B cell (primary cell): ENCODE measurements at regions not wholly inside any gene's neighbourhood (a gene's known extent, or its start where the extent isn't known, plus 50 kb on each side); places are given as distances from the start of the nearest gene placed in this dataset.

Source experiments
- ATAC-seq: fragments of 200-7000 bp; cut with Tn5 transposase; one replicate; pipeline ENCODE4 v1.10.0; 2021; ENCODE audit warnings: low read depth, mild to moderate bottlenecking, moderate number of reproducible peaks, moderate library complexity
- CTCF ChIA-PET: fragments of 350-600 bp; sonication (Branson Sonifier 250); formaldehyde crosslinking; loops from one replicate; lab custom pipeline; 2021; ENCODE audit warnings: antibody characterized with exemption, inconsistent platforms; lab: Charles Lee
- POLR2A ChIA-PET: fragments of 350-600 bp; sonication (Branson Sonifier 250); formaldehyde crosslinking; loops from one replicate; lab custom pipeline; 2021; ENCODE audit warnings: antibody characterized with exemption; lab: Charles Lee
- DNase-seq: peaks from one replicate; pipeline ENCODE4 v3.0.0; 2013
- H2AFZ ChIP-seq: 2 replicates; pipeline ENCODE4 v1.6.1; 2012; ENCODE audit warnings: mild to moderate bottlenecking, low read depth, low read length; ENCODE audit not compliant: insufficient read depth, poor library complexity, severe bottlenecking
- H3K27ac ChIP-seq, 2 donors: 1 replicate in 1 of 2; 2 replicates in 1 of 2; pipeline ENCODE4 v1.5.1; 2012 to 2013; ENCODE audit warnings: low read length in 2 of 2, mild to moderate bottlenecking in 2 of 2, moderate library complexity in 1 of 2
- H3K27me3 ChIP-seq, 4 experiments: fragments of 200-600 bp in 1 of 4; sonication (generic) in 1 of 4; replicated peaks in 1 of 4; 1 replicate in 2 of 4; 2 replicates in 2 of 4; pipeline versions ENCODE4 v1.6.1 to v1.7.0; 2013 to 2016; ENCODE audit warnings: low read length in 3 of 4, mild to moderate bottlenecking in 2 of 4, mixed read lengths in 1 of 4, moderate library complexity in 1 of 4; ENCODE audit not compliant: insufficient read depth in 4 of 4, control insufficient read depth in 3 of 4; ENCODE audit errors: control extremely low read depth in 1 of 4
- H3K36me3 ChIP-seq, 2 experiments: replicated peaks in 1 of 2; 1 replicate in 1 of 2; 2 replicates in 1 of 2; pipeline versions ENCODE4 v1.6.1 to v1.7.1; 2013; ENCODE audit warnings: low read length in 1 of 2; ENCODE audit not compliant: insufficient read depth in 2 of 2, control insufficient read depth in 1 of 2; ENCODE audit errors: control extremely low read depth in 1 of 2, extremely low read depth in 1 of 2
- H3K4me1 ChIP-seq, 2 donors: fragments of 200-600 bp in 1 of 2; sonication (generic) in 1 of 2; 1 replicate in 1 of 2; 2 replicates in 1 of 2; pipeline versions ENCODE4 v1.5.1 to v1.6.1; 2013 to 2017; ENCODE audit warnings: low read length in 2 of 2; ENCODE audit not compliant: control insufficient read depth in 2 of 2, insufficient read depth in 2 of 2
- H3K4me2 ChIP-seq: replicated peaks from 2 replicates; pipeline ENCODE3; 2012; ENCODE audit warnings: mild to moderate bottlenecking, low read depth, low read length; ENCODE audit not compliant: poor library complexity, severe bottlenecking
- H3K4me3 ChIP-seq, 5 experiments: fragments of 200-600 bp in 1 of 5; sonication (generic) in 1 of 5; 1 replicate in 3 of 5; 2 replicates in 2 of 5; pipeline versions ENCODE4 v1.5.1 to v1.7.0; 2011 to 2016; ENCODE audit warnings: low read length in 4 of 5, mild to moderate bottlenecking in 4 of 5, low read depth in 2 of 5, control low read depth in 1 of 5, moderate library complexity in 1 of 5; ENCODE audit not compliant: insufficient read depth in 1 of 5; ENCODE audit errors: control extremely low read depth in 1 of 5, extremely low read depth in 1 of 5
- H3K79me2 ChIP-seq: fragments of 200-600 bp; sonication (generic); one replicate; pipeline ENCODE4 v1.6.0; 2016; ENCODE audit warnings: low read length; ENCODE audit not compliant: control insufficient read depth, insufficient read depth
- H3K9ac ChIP-seq: fragments of 200-600 bp; sonication (generic); 2 replicates; pipeline ENCODE4 v1.6.1; 2017; ENCODE audit warnings: mild to moderate bottlenecking, low read length, moderate library complexity
- H3K9me3 ChIP-seq, 3 donors: one replicate each; pipeline versions ENCODE4 v1.6.1 to v1.7.1; 2013; ENCODE audit warnings: low read length in 2 of 3; ENCODE audit not compliant: control insufficient read depth in 2 of 3, insufficient read depth in 1 of 3; ENCODE audit errors: control extremely low read depth in 1 of 3
- H4K20me1 ChIP-seq: 2 replicates; pipeline ENCODE4 v1.6.0; 2012; ENCODE audit warnings: mild to moderate bottlenecking, low read length; ENCODE audit not compliant: insufficient read depth, control insufficient read depth, poor library complexity, severe bottlenecking
- H3K27ac Mint-ChIP-seq: one replicate; pipeline ENCODE4 v1.8.0; 2021; ENCODE audit warnings: mixed read lengths
- H3K27me3 Mint-ChIP-seq: one replicate; pipeline ENCODE4 v1.8.0; 2021; ENCODE audit warnings: mixed read lengths
- H3K4me1 Mint-ChIP-seq: one replicate; pipeline ENCODE4 v1.8.0; 2021; ENCODE audit warnings: mixed read lengths
- H3K4me3 Mint-ChIP-seq: one replicate; pipeline ENCODE4 v1.8.0; 2021; ENCODE audit warnings: mixed read lengths
- H3K9me3 Mint-ChIP-seq: one replicate; pipeline ENCODE4 v1.8.0; 2022; ENCODE audit warnings: mixed read lengths; ENCODE audit not compliant: insufficient read depth
- CTCF ChIP-seq: fragments of 200-600 bp; IDR thresholded peaks from one replicate; pipeline ENCODE4 v1.8.0; 2022; ENCODE audit warnings: antibody characterized with exemption, mild to moderate bottlenecking
- EZH2 ChIP-seq: IDR thresholded peaks from 2 replicates; pipeline ENCODE4 v1.6.1; 2012; ENCODE audit warnings: borderline replicate concordance, low read depth, mild to moderate bottlenecking, moderate library complexity, low read length; ENCODE audit not compliant: insufficient read depth, poor library complexity, severe bottlenecking
- WGBS: methylation state at CpG from one replicate; pipeline ENCODE4 v1.1.5; 2013; ENCODE audit warnings: missing lambda C conversion rate; ENCODE audit not compliant: insufficient coverage; 5-methylcytosine and 5-hydroxymethylcytosine counted together
- intact Hi-C: fragments of 100-400 bp; cut with micrococcal nuclease; formaldehyde crosslinking; loops from one replicate; pipeline ENCODE4 v1.10.0; 2022

- H3K27me3 ChIP-seq: no peaks in the 10 kb centered on the region
- POLR2A ChIA-PET: no interaction called here
- H3K4me3 ChIP-seq: no peak overlapping the region
- no peaks in the 10 kb centered on the region for H4K20me1 ChIP-seq
- no peaks in the 10 kb centered on the region for H3K79me2 ChIP-seq
- Mint-ChIP-seq H3K9me3 (no peaks in the 10 kb centered on the region), H3K4me3 (no peak overlapping the region), H3K4me1 (peaks cover 6% of the 10 kb centered on the region), H3K27ac (no peak overlapping the region), H3K27me3 (peaks cover 3% of the 10 kb centered on the region)
- no peak overlapping the region for H3K9ac ChIP-seq
- intact Hi-C loops: no loop called here
- 6% methylated on average over 2 of the region's 5 CpGs for WGBS
- CTCF ChIA-PET: no interaction called here
- no peaks in the 10 kb centered on the region for H3K36me3 ChIP-seq
- no peaks in the 10 kb centered on the region for H3K9me3 ChIP-seq
- peaks cover 7% of the 10 kb centered on the region in 2 donors for H3K4me1 ChIP-seq
- H2AFZ ChIP-seq: peak overlapping the region; percentile 61
- H3K4me2 ChIP-seq: no peak overlapping the region
- no peak for TF ChIP-seq CTCF
- TF ChIP-seq EZH2: no peak
- DNase-seq (no peak), ATAC-seq (no peak)
- no peak overlapping the region for H3K27ac ChIP-seq
Measured at GRCh38 chr1:212162635-212163034, 122.6 kb upstream of the PPP2R5A start.

GRCh38 chr1:212164095-212164872 is 120.9 kb upstream of the PPP2R5A start:
- TF ChIP-seq CTCF: no peak
- TF ChIP-seq EZH2: no peak
- Histone ChIP-seq H4K20me1 (no peaks in the 10 kb centered on the region), H3K4me3 (no peak overlapping the region), H3K27me3 (no peaks in the 10 kb centered on the region), H2AFZ (no peak overlapping the region), H3K9ac (no peak overlapping the region), H3K27ac (no peak overlapping the region), H3K4me2 (no peak overlapping the region), H3K4me1 (peaks cover 7% of the 10 kb centered on the region in 2 donors), H3K79me2 (no peaks in the 10 kb centered on the region), H3K9me3 (no peaks in the 10 kb centered on the region), H3K36me3 (no peaks in the 10 kb centered on the region)
- ATAC-seq (no peak), DNase-seq (no peak)
- intact Hi-C loops: no loop called here
- ChIA-PET POLR2A (no interaction called here), CTCF (interaction anchor here (1.0 kb wide), 1 partner anchor 483 kb away, joined by 3 read pairs; no protein-coding TSS in a partner anchor)
- Mint-ChIP-seq H3K27me3 (peaks cover 3% of the 10 kb centered on the region), H3K4me1 (peaks cover 6% of the 10 kb centered on the region), H3K27ac (no peak overlapping the region), H3K4me3 (no peak overlapping the region), H3K9me3 (no peaks in the 10 kb centered on the region)
- WGBS: 90% methylated on average over 2 of the region's 5 CpGs
